NCI-H526 (cell line): ENCODE measurements at regions not wholly inside any gene's neighbourhood (a gene's known extent, or its start where the extent isn't known, plus 50 kb on each side); places are given as distances from the start of the nearest gene placed in this dataset.

ENCODE experiments used
- DNase-seq, 2 experiments: peaks; one replicate each; lab custom pipeline; 2025; lab: John Stamatoyannopoulos, UW

GRCh38 chr21:27257908-27258556, 291.1 kb upstream of the ADAMTS5 start:
- no peak for DNase-seq

DNA sequence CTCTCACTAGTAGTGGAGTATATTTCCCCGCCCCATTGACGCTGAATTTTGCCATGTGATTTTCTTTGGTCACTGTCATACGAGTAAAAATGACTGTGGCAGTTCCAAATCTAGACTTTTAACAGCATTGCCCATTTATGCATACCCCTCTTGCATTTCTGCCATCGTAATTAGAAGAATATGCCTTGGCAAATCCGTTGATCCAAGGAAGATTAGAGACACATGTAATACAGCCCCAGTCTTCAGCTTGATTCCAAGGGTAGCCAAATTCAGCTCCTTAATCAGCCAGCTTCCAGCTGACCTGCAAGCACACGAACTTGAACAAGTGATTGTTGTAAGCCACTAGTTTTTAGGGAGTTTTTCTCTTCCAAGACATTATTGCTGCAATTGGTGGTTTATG, 290.3 kb upstream of the ADAMTS5 start:
- DNase-seq, result no peak

- DNase-seq, result no peak
Observed at GRCh38 chr21:27251752-27252151, 284.9 kb upstream of the ADAMTS5 start.

DNA sequence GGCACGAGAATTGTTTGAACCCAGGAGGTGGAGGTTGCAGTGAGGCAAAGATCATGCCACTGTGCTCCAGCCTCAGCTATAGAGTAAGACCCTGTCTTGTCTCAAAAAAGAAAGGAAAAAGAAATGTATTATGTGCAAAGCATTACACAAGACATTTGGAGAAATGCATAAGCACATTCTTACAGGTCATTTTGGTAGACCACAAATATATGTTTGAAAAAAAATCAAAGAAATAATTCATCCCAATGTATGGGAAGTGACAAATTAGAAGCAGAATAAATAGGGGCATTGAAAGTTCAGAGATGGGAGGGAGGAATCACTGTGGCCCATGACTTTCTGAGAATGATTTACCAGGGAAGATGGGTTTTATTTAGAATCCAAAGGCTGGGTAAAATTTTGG, 283.5 kb upstream of the ADAMTS5 start:
- no peak for DNase-seq

DNA sequence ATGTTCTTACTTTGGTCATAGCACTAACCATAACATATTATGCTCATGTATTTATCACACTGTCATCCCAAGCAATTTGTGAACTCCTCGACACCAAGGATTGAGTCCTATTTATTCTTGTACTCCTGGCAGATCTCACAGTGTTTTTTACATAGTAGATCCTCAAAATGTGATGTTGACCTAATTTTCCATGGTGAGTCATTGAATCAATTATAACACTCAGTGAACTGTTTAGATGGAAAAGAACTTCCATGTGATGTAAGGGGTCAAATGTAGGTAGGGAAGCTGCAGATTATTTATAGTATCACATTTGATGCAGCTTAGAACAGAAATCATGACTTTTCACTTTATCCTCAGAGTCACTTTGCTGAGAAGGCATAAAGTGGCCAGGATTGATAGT, 281.9 kb upstream of the ADAMTS5 start:
- no peak for DNase-seq

- DNase-seq, result no peak
Observed at GRCh38 chr21:27246741-27247140, 279.9 kb upstream of the ADAMTS5 start.

- no peak for DNase-seq
Observed at GRCh38 chr21:27244776-27245175, 277.9 kb upstream of the ADAMTS5 start.

- no peak for DNase-seq
Observed at GRCh38 chr21:27244352-27244751, 277.5 kb upstream of the ADAMTS5 start.

GRCh38 chr21:27240839-27241238, 274.0 kb upstream of the ADAMTS5 start:
- no peak for DNase-seq

- DNase-seq, result no peak
Observed at GRCh38 chr21:27233514-27234115, 266.7 kb upstream of the ADAMTS5 start.

- DNase-seq, result no peak
Observed at GRCh38 chr21:27225940-27226339, 259.1 kb upstream of the ADAMTS5 start.

GRCh38 chr21:27225151-27225550, 258.3 kb upstream of the ADAMTS5 start:
- no peak for DNase-seq

- DNase-seq, result no peak
Observed at GRCh38 chr21:27224169-27224568, 257.3 kb upstream of the ADAMTS5 start.

DNA sequence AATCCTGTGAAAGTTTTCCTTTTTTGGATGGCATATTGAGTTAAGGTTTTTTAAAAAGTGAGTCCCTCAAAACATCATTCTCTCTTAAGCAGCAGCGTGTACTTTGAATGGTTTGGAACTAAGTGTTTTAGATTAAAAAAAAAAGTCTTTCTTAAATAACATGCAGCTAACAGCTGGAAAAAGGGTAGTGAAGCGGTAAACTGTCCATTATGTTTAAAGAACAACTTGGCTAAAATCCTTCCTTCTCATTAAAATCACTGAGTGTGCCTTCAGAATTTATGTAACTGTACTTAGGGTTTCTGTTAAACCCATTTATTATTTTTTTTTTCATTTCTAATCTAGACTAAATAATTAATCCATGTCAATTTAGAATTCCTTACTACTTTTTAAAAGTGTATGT, 254.2 kb upstream of the ADAMTS5 start:
- no peak for DNase-seq

DNA sequence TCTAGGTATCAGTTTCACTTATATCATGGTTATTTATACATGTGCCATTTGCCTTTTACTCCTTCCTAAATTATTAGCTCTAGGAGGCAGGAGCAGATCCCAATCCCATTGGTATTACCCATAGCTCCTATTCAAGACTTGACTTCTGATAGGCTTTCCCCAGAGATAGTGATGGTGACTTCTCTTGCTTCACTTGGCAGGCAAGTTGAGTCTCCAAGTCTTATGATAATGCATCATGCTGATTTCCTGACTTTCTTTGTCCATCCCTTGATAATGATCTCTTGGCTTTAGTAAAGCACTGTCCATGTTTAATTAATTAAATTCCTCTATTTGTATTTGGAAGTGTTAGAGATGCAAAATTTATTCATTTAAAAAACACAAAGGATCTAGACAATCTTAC, 253.5 kb upstream of the ADAMTS5 start:
- no peak for DNase-seq

GRCh38 chr21:27219068-27219467, 252.2 kb upstream of the ADAMTS5 start:
- DNase-seq, result no peak

- no peak for DNase-seq
Observed at GRCh38 chr21:27213303-27213702, 246.4 kb upstream of the ADAMTS5 start.

DNA sequence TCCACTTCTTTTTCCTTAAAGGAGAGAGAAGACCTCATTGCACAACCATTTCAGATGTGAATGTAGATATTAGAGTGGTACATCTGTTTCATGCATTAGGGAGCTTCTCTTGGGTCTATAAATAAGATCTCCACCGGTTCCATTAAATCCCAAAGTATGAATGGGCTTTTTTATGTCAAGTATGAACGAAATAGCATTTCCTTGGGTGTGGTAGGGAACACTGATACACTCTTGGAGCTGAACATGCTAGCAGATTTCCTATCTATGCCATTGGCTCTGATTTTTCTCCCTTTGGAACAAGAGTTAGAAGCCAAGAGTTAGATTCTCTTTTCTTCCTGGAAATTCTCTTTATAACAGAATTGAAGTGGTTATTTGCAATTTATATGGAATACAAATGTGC, 245.6 kb upstream of the ADAMTS5 start:
- no peak for DNase-seq

DNA sequence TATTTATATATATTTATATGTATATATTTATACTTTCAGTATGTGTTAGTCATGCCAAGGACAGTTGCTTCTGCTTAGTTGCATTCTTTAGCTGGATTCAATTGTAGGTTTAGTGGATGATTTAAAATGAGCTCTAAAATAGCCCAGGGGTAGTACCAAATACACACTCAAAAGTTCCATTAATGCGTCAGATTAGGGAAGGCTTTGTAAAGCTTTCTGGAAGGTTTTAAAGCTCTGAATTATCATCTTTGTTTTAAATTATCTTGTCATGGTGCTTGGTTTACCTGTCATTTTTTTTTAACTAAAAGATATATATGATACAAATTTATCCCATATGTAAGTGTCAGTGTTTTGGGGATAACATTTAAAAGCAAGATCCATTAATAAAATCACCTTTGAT, 242.7 kb upstream of the ADAMTS5 start:
- DNase-seq, result no peak

DNA sequence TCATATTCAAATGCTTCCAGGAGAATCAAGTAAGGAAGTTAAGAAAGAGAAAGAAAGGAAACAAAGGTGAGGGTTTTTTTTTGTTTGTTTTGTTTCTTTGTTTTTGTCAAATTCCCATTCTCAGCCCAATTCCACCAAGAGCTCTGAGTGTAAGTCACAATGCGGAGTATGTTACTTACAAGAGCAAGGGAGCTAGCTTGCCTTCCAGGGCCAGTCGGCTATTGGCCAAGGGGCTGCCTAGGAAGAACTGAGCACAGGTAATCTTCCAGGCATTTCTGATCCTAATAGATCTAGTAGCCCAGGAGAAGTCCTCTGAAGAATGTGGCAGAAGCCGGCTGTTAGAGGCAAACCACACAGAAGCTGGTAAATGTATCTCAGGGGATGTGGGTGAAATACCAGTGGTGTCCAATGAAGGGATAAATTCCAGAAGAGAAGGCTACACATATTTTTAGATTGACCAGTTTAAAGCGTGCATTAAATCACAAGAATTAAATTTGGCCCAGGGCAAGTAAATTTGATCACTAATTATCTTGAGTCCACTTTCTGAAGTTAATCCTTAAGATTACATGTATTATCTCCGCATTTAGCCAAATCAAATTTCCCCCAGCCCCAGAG, 239.6 kb upstream of the ADAMTS5 start:
- DNase-seq, result no peak

DNA sequence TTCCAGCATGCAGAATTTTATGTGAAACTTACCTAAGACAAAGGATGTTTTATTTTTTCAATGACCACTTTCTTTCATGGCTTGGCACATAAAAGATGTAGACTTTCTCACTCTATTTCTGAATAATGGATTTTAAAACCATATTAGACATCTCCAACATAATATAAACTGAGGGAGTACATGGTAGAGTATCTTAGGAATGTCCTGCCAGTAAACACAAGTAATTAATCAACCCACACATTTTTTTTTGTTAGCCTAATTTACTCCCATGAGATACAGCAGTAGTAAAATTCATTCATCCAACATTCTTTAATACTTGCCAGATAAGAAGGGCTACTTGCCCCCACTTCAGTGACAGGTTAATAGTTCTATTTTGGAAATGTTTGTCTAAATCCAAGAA, 235.4 kb upstream of the ADAMTS5 start:
- no peak for DNase-seq

DNA sequence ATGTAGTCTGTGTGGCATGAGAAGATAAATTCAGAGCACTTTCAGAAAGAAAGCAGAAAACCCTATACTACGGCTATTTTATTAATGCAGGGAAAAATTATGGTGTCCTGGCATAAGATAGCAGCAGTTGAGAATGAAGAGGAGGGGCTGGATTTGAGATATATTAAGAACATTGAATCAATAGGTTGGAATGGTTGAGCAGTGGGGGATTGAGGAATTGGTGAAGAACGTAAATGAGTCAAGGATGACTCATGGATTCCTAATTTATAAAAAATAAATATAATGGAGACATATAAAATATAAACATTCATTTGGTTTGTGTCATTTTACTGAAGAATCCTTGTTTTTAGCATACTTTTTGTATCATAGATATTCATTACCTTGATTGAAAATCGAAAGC, 234.3 kb upstream of the ADAMTS5 start:
- DNase-seq, result no peak

- no peak for DNase-seq
Observed at GRCh38 chr21:27196651-27197050, 229.8 kb upstream of the ADAMTS5 start.
